Islet precursor cell (in vitro differentiated cells): ENCODE measurements at regions not wholly inside any gene's neighbourhood (a gene's known extent, or its start where the extent isn't known, plus 50 kb on each side); places are given as distances from the start of the nearest gene placed in this dataset.

Source experiments
- DNase-seq: peaks from one replicate; pipeline ENCODE4 v3.0.0-alpha.2; 2018

GRCh38 chr16:5560084-5560483, 462.5 kb upstream of the EEF2KMT start:
- peak; percentile 36 for DNase-seq

DNA sequence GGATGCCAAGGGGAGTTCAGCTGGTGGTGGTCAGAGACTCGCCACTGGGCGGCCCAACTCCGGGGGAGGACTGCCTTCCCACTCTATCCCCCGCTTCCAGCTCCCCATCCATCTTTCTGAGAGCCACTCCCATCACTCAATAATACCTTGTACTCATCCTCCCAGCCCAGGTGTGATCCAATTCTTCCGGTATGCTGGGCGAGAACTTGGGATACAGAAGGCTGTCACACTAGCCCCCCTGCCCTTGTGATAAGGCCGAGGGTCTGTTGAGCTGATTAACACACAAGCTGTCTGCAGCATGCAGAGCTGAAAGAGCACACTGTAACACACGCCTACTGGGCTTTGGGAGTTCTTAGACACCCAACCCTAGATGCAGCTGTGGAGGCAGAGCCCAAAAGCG, 460.4 kb upstream of the EEF2KMT start:
- DNase-seq, result peak; percentile 55

DNA sequence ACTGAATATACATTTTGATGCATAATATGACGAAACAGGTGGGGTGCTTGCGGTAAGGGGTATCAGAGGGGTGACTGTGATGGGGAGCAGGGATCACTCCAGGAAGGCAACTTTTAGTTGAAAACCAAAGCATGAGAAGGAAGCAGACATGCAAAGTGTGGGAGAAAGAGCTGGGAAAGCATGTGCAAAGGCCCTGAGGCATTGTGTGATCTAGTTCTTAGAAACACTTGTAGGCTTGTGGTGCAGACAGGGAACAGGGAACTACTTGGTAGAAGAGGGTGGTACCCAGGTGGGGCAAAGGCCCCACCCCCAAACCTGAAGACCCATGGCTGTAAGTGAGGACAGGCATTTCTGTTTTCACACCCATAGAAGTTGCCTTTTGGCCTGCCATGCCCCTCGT, 459.9 kb upstream of the EEF2KMT start:
- no peak for DNase-seq

DNA sequence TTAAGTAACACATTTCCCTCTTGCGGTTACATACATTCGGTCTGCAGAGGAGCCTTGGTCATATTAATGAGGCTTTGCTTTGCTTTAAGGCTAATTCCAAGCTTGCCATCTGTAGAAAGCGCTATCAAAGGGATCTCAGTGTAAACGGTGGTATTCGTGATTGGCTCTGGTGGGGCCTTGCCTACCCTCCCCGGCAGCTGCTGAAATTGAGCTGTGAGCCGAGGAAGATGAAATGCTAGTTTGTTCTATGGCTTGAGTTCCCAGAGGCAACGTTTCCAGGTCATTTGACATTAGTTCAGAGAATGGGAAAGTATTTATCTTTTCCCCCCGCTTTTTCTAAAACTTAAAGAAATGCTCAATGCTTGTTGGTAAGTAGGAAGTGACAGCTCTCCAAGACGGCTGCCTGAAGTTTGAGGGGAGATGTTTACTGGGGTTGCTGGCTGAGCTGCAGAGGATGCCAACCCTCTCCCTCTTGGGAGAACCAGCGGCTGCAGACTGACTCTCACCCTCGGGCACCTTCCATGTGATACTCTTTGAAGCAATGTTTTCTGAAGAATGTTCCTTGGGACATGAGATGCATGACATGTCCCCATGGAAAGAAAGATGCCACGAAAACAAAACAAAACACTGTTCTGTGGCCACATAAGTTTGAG, 458.7 kb upstream of the EEF2KMT start:
- DNase-seq, result no peak

DNA sequence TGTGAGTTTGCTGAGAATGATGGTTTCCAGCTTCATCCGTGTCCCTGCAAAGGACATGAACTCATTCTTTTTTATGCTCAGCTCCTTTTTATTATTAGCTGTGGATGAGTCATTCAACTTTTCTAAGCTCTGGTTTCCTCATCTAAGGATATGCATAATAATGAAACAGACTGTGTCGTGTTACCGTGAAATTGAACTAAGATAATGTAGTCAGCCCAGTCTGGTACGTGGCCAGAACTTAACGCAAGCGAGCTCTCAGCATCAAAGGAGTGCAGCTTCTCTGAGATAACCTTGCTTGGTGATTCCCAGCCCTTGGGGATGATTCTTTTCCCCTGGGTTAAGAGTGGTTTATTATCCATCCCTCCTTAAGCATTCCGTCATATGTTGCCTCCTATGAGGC, 454.3 kb upstream of the EEF2KMT start:
- DNase-seq, result no peak

- DNase-seq, result no peak
These were observed 452.2 kb upstream of the EEF2KMT start for GRCh38 chr16:5549802-5550201.

DNA sequence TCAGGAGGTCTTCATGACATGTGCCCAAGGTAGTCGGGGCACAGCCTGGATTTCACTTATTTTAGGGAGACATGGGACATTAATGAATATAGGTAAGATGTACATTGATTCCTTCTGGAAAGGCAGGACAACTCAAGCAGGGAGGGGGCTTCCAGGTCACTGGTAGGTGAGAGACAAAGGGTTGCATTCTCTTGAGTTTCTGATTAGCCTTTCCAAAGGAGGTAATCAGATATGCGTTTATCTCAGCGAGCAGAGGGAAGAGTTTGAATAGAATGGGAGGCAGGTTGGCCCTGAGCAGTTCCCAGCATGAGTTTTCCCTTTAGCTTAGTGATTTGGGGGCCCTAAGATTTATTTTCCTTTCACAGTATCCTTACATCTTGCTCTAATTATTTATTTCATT, 443.8 kb upstream of the EEF2KMT start:
- DNase-seq, result no peak

DNA sequence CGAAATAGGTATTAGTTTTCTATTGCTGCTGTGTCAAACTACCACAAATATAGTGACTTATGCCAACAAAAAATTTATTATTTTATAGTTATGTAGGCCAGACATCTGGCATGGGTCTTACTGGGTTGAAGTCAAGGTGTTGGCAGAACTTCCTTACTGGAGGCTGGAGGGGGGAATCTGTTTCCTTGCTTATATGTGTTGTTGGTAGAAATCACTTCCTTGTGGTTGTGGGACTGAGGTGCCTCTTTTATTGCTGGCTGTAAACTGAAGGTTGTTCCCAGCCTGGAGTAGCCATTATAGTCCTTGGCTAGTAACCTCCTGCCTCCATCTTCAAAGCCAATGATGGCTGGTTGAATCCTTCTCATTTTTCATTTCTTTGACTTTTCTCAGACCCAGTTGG, 439.8 kb upstream of the EEF2KMT start:
- no peak for DNase-seq

GRCh38 chr16:5533321-5533888, 435.8 kb upstream of the EEF2KMT start:
- DNase-seq, result no peak

GRCh38 chr16:5527817-5528216, 430.2 kb upstream of the EEF2KMT start:
- DNase-seq, result no peak

DNA sequence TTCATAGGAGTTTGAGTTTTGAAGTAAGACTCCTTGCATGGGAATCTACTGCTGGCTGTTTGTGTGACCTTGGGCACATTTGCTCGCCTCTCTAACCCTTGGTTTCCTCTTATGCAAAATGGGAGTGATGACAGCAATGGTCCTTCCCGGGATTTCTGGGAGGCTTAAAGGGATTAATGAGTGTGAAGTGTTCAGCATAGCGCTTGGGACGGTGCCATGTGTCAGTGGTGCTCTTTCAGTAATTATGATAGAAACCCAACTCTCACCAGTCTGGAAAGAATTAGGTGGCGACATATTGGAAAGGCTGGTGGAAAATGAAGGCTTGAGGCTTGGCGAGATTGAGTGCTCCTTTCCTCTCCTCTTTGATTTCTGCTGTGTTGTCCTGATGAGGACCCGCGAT, 429.2 kb upstream of the EEF2KMT start:
- DNase-seq, result no peak

- peak; percentile 68 for DNase-seq
These were observed 426.2 kb upstream of the EEF2KMT start for GRCh38 chr16:5523829-5524228.

- DNase-seq, result no peak
These were observed 418.5 kb upstream of the EEF2KMT start for GRCh38 chr16:5516115-5516514.

DNA sequence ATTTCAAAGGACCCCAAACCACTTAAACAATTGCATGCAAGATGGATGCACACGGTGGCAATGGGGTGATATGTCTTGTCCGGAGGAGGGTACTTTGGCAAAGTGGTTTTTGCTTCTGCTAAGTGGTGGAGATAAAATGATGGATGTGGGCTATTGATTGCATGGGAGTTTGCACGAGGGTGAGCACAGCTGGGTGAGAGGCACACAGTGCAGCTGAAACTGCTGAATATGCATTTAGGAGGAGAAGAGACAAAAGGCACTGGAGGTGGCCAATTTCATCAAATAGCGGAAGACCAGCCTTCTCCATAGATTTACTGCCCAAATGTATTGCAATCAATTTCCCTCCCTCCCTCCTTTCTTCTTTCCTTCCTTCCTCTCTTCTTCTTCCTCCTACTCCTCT, 414.4 kb upstream of the EEF2KMT start:
- no peak for DNase-seq

- no peak for DNase-seq
These were observed 413.3 kb upstream of the EEF2KMT start for GRCh38 chr16:5510819-5511370.

- no peak for DNase-seq
These were observed 412.2 kb upstream of the EEF2KMT start for GRCh38 chr16:5509794-5510193.

DNA sequence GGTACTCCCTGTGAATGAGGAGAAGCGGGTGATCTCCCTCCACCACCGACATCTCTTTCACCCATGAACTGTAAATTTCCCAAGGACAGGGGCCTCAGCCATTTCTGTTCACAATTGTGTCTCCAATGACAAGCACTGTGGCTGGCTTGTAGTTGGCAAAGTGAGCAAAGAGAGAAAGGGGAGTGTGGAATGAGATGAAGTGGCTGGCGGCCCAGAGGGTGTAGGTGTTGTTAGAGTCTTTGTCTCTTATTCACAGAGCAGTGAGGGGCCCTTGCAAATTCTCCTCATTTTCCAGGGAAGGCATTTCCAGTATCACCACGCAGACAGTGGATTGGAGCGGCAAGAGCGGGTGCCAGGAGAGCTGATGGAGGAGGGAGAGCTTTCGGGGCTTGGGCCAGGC, 411.7 kb upstream of the EEF2KMT start:
- no peak for DNase-seq

DNA sequence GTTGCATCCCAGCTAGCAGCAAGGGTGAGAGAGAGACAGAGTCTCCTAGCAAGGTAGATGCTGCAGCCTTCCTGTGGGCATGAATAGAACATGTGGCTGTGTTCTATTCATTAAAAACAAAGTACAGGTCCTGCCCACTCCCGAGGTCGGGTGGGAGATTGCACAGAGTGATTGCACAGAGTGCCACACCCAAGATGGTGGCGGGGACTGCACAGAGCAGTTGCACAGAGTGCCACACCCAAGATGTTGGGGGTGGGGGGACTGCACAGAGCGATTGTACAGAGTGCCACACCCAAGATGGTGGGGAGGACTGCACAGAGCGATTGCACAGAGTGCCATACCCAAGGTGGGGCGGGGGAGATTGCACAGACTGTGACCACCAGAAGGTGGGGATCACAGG, 410.8 kb upstream of the EEF2KMT start:
- no peak for DNase-seq

- DNase-seq, result no peak
These were observed 408.4 kb upstream of the EEF2KMT start for GRCh38 chr16:5506021-5506420.

DNA sequence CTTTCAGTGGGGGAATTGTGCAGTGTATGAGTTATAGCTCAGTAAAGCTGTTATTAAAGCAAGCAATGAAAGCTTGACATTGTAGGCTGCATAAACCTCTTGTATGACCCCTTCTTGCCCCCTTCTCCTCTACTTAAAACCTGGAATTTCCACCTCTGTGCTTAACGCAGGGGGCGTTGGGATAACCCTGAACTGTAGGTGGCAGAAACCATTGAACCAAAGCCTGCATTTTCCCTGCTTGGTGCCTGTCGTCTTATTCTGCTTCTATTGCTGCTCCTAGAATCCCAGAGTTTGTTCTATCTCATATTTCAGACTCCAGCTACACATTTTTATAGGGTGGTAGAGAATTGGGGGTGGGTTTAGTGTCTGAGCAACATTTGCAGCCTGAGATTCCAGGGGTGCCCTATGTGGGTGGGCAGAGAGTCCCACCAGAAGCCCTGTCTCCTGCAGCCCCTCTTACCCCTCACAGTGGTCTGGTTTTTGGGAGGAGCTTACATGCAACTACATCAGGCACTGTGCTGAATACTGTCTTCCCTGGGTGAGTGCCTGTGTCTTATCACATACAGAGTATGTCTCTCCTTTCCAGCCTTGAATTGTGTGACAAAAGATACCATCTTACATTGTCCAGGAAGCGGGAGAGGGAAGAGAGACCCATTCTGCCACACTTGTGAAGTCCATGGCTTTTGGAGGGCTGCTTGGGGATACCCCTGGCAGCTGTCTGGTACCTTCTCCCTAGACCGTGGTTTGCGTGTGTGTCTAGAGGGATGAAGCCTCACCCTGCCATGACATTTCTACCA, 407.7 kb upstream of the EEF2KMT start:
- no peak for DNase-seq

GRCh38 chr16:5504064-5504781, 406.6 kb upstream of the EEF2KMT start:
- DNase-seq, result peak; percentile 73

- no peak for DNase-seq
These were observed 405.3 kb upstream of the EEF2KMT start for GRCh38 chr16:5502944-5503343.

- peak; percentile 79 for DNase-seq
These were observed 404.9 kb upstream of the EEF2KMT start for GRCh38 chr16:5502467-5502869.
